Activated naive CD8-positive, alpha-beta T cell treated with anti-CD3 and anti-CD28 coated beads, Interleukin-2, amount 10 ng/mL, durations not matched to agents 7 days and 5 days (primary cell): ENCODE measurements at regions not wholly inside any gene's neighbourhood (a gene's known extent, or its start where the extent isn't known, plus 50 kb on each side); places are given as distances from the start of the nearest gene placed in this dataset.

Experiments
- ATAC-seq: fragments of 150-1000 bp; cut with Tn5 transposase; one replicate; pipeline ENCODE4 v1.10.0; 2021; ENCODE audit warnings: low read depth, moderate library complexity
- POLR2A ChIA-PET: fragments of 350-600 bp; sonication (Branson Sonifier 250); formaldehyde crosslinking; loops from one replicate; lab custom pipeline; 2021; ENCODE audit warnings: antibody characterized with exemption; lab: Charles Lee
- DNase-seq: peaks from one replicate; pipeline ENCODE4 v3.0.0; 2021
- H3K27ac Mint-ChIP-seq: one replicate; pipeline ENCODE4 v1.8.0; 2022; ENCODE audit warnings: mild to moderate bottlenecking, mixed read lengths
- H3K27me3 Mint-ChIP-seq: one replicate; pipeline ENCODE4 v1.8.0; 2022; ENCODE audit warnings: mild to moderate bottlenecking, moderate library complexity, mixed read lengths
- H3K36me3 Mint-ChIP-seq: one replicate; pipeline ENCODE4 v1.8.0; 2021; ENCODE audit warnings: mild to moderate bottlenecking, mixed read lengths
- H3K4me1 Mint-ChIP-seq: one replicate; pipeline ENCODE4 v1.8.0; 2021; ENCODE audit warnings: mixed read lengths
- H3K4me3 Mint-ChIP-seq: one replicate; pipeline ENCODE4 v1.8.0; 2022; ENCODE audit warnings: mild to moderate bottlenecking, moderate library complexity, mixed read lengths
- H3K9me3 Mint-ChIP-seq: one replicate; pipeline ENCODE4 v1.8.0; 2021; ENCODE audit warnings: mixed read lengths

- no peak overlapping the region for H3K4me3 Mint-ChIP-seq
- no peaks in the 10 kb centered on the region for H3K4me1 Mint-ChIP-seq
- ATAC-seq = no peak
- H3K27me3 Mint-ChIP-seq = no peaks in the 10 kb centered on the region
- H3K9me3 Mint-ChIP-seq = no peaks in the 10 kb centered on the region
- no peaks in the 10 kb centered on the region for H3K36me3 Mint-ChIP-seq
- no peak for DNase-seq
- POLR2A ChIA-PET = no interaction called here
- no peak overlapping the region for H3K27ac Mint-ChIP-seq
These were observed 153.8 kb upstream of the SOX1 start for GRCh38 chr13:111912991-111913760.

DNA sequence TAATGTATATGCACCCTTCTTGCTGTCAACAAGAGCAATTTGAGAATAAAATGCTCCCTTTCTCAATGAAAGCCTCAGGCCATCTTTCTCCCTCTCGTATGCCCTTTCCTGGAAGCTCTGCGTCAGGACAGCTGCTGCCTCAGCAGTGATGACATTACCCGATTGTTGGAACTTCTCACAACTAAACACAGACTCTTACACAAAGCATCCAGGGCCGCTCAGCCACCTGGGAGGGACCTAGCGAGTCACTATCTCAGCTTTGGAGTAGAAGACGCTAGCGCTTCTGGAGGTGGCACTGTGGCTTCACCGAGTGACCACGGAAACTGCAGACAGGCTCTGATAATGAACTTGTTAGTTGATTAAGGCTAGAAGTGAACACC, 153.2 kb upstream of the SOX1 start:
- POLR2A ChIA-PET = no interaction called here
- no peak for DNase-seq
- H3K4me3 Mint-ChIP-seq = no peak overlapping the region
- H3K27ac Mint-ChIP-seq = no peak overlapping the region
- no peaks in the 10 kb centered on the region for H3K9me3 Mint-ChIP-seq
- H3K36me3 Mint-ChIP-seq = no peaks in the 10 kb centered on the region
- H3K4me1 Mint-ChIP-seq = no peaks in the 10 kb centered on the region
- H3K27me3 Mint-ChIP-seq = no peaks in the 10 kb centered on the region
- no peak for ATAC-seq

GRCh38 chr13:111914241-111915103, 152.5 kb upstream of the SOX1 start:
- ATAC-seq (no peak), DNase-seq (no peak)
- Mint-ChIP-seq H3K4me3 (no peak overlapping the region), H3K27ac (no peak overlapping the region), H3K36me3 (no peaks in the 10 kb centered on the region), H3K9me3 (no peaks in the 10 kb centered on the region), H3K27me3 (no peaks in the 10 kb centered on the region), H3K4me1 (no peaks in the 10 kb centered on the region)
- POLR2A ChIA-PET = no interaction called here

DNA sequence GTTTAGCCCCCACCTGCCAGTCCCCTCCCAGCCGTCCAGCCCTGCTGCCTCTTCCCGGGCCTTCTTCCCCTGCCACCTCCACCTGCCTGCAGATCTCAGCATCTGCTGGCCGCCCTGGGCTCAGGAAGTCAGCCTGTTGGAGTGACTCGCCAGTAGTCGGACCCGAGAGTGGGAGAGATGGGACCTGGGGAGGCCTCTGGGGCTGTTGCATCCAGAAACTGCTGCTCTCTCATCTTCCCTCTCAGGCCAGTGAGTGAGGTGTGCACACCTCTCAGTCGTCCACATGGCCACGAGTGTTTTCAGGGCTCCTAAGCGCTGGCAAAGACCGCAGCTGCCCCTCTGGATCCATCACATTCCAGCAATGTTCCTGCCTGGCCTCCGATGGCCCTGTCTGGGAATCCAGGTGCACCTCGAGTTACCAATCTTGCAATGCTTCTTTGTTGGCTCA, 151.8 kb upstream of the SOX1 start:
- POLR2A ChIA-PET = no interaction called here
- Mint-ChIP-seq H3K36me3 (no peaks in the 10 kb centered on the region), H3K4me3 (no peak overlapping the region), H3K27ac (no peak overlapping the region), H3K4me1 (no peaks in the 10 kb centered on the region), H3K27me3 (no peaks in the 10 kb centered on the region), H3K9me3 (no peaks in the 10 kb centered on the region)
- ATAC-seq (no peak), DNase-seq (no peak)

DNA sequence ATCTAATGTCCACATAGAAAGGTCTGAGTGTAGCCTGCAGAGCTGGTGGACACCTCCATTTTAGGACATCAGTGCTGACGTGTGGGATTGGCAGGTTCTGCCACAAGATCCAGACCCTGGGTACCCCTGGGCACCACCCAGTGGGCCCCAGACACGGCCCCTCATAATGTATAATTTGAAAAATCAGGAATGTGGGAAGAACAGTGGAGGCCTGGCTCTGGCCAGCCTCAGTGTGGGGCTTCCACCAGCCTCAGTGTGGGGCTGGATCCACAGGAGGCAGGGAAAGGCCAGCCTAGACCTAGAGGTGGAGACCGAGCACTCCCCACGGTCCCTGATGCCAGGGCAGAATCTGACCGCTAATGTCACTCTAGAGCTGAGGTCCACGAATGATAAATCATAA, 150.7 kb upstream of the SOX1 start:
- H3K9me3 Mint-ChIP-seq = no peaks in the 10 kb centered on the region
- no peaks in the 10 kb centered on the region for H3K4me1 Mint-ChIP-seq
- ATAC-seq (no peak), DNase-seq (no peak)
- no peaks in the 10 kb centered on the region for H3K27me3 Mint-ChIP-seq
- no peak overlapping the region for H3K27ac Mint-ChIP-seq
- POLR2A ChIA-PET = no interaction called here
- H3K36me3 Mint-ChIP-seq = no peaks in the 10 kb centered on the region
- H3K4me3 Mint-ChIP-seq = no peak overlapping the region

DNA sequence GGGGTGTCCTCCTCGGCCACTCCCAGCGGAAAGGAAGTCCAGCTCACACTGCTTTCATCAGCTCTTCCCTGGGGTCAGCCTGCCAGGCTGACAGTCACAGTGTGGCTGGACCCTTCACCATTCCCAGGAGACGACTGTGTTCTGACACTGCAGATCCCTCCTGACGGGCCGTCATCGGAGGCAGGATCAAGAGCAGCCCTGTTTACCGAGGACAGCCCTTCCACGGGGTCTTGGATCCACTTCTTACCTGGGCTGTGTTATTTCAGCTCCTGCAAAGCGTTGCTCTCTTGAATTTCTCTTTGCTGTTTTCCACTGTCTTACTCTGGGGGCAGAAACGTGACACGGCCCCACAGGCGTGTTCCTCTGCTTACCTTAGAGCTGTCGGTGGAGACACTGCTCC, 149.9 kb upstream of the SOX1 start:
- no peaks in the 10 kb centered on the region for H3K4me1 Mint-ChIP-seq
- no peak overlapping the region for H3K27ac Mint-ChIP-seq
- H3K36me3 Mint-ChIP-seq = no peaks in the 10 kb centered on the region
- DNase-seq = no peak
- H3K27me3 Mint-ChIP-seq = no peaks in the 10 kb centered on the region
- H3K9me3 Mint-ChIP-seq = no peaks in the 10 kb centered on the region
- H3K4me3 Mint-ChIP-seq = no peak overlapping the region
- POLR2A ChIA-PET = no interaction called here
- ATAC-seq = no peak

- DNase-seq (no peak), ATAC-seq (no peak)
- no peak overlapping the region for H3K4me3 Mint-ChIP-seq
- H3K9me3 Mint-ChIP-seq = no peaks in the 10 kb centered on the region
- no peaks in the 10 kb centered on the region for H3K4me1 Mint-ChIP-seq
- H3K36me3 Mint-ChIP-seq = no peaks in the 10 kb centered on the region
- H3K27ac Mint-ChIP-seq = no peak overlapping the region
- POLR2A ChIA-PET = no interaction called here
- H3K27me3 Mint-ChIP-seq = no peaks in the 10 kb centered on the region
These were observed 149.0 kb upstream of the SOX1 start for GRCh38 chr13:111917901-111918300.

DNA sequence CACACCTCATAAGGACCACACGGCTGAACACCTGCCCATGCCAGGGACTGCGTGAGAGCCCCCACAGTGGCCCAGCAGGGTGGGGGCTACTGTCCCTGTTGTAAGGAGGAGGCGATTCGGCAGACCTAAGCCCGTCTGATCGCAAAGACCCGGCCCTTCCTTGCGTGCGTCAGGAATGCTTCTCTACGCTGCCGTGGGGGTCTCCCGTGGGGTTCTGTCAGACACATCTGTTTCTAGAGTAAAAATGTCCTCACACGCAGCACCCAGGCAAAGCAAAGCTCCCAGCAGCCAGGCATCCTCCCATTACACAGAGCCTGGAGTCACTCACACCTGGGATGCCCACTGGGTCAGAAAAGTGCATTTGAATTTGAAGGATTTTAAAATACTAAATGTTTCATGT, 147.7 kb upstream of the SOX1 start:
- Mint-ChIP-seq H3K27ac (no peak overlapping the region), H3K9me3 (no peaks in the 10 kb centered on the region), H3K4me3 (no peak overlapping the region), H3K4me1 (no peaks in the 10 kb centered on the region), H3K36me3 (no peaks in the 10 kb centered on the region), H3K27me3 (no peaks in the 10 kb centered on the region)
- POLR2A ChIA-PET = no interaction called here
- ATAC-seq (no peak), DNase-seq (no peak)

GRCh38 chr13:111919849-111920248, 147.1 kb upstream of the SOX1 start:
- ATAC-seq (no peak), DNase-seq (no peak)
- Mint-ChIP-seq H3K4me3 (no peak overlapping the region), H3K4me1 (no peaks in the 10 kb centered on the region), H3K36me3 (no peaks in the 10 kb centered on the region), H3K27me3 (no peaks in the 10 kb centered on the region), H3K27ac (no peak overlapping the region), H3K9me3 (no peaks in the 10 kb centered on the region)
- POLR2A ChIA-PET = no interaction called here

GRCh38 chr13:111920306-111920931, 146.5 kb upstream of the SOX1 start:
- ATAC-seq (no peak), DNase-seq (no peak)
- Mint-ChIP-seq H3K4me1 (no peaks in the 10 kb centered on the region), H3K27me3 (no peaks in the 10 kb centered on the region), H3K9me3 (no peaks in the 10 kb centered on the region), H3K4me3 (no peak overlapping the region), H3K27ac (no peak overlapping the region), H3K36me3 (no peaks in the 10 kb centered on the region)
- POLR2A ChIA-PET = no interaction called here

DNA sequence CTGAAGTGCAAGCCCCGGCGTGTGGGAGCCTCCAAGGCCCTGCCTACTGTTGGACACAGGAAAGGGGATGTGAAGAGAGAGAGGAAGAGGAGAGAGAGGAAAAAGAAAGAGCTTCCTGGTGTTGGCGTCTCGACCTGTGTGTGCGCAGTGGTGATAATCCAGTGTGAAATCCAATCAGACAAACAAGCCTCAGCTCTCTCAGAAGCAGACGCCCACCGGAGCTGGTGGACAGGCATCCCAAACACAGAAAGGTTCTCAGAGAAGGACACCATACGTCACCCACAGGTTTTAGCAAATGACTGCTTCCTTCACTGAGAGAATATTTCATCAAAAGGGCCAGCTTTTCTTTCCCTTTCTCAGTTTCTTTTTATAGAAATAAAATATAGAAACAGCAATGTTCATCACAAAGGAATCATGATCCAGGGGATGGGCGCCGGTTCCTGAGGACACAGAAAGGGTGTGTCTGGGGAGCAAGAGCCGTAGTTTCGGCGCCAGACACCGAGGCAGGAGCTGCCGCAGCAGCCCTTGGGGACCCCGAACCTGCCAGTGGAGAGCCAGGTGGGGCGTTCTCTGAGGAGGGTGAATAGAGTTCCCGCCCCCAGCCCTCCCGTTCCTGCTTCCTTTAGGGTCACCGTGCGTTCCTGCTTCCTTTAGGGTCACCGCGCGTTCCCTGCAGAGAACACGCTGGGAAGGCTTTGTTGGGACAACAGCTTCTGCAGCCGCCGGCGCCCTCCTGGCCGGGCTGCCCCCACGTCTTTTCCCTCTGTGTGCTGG, 145.8 kb upstream of the SOX1 start:
- POLR2A ChIA-PET = no interaction called here
- H3K4me3 Mint-ChIP-seq = no peak overlapping the region
- H3K36me3 Mint-ChIP-seq = no peaks in the 10 kb centered on the region
- ATAC-seq (no peak), DNase-seq (no peak)
- no peaks in the 10 kb centered on the region for H3K4me1 Mint-ChIP-seq
- H3K27ac Mint-ChIP-seq = no peak overlapping the region
- H3K9me3 Mint-ChIP-seq = no peaks in the 10 kb centered on the region
- no peaks in the 10 kb centered on the region for H3K27me3 Mint-ChIP-seq

DNA sequence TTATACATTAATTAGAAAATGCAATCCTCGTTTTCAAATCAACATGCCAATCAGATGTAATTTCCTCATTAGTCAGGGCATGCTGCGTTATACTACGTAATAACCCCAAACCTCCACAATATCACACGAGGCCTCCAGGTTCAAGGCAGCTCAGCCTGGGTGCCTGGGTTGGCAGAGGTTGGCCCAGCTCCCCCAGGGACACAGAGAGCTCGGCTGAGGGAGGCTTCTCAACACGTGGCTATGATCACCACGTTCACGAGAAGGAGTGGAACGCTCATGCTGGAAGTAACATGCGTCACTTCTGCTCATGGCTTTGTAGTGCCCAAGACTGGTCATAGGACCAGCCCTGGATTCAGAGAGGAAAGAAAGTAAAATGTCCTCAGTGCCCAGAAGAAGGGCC, 144.9 kb upstream of the SOX1 start:
- Mint-ChIP-seq H3K4me1 (no peaks in the 10 kb centered on the region), H3K27me3 (no peaks in the 10 kb centered on the region), H3K9me3 (no peaks in the 10 kb centered on the region), H3K4me3 (no peak overlapping the region), H3K27ac (no peak overlapping the region), H3K36me3 (no peaks in the 10 kb centered on the region)
- ATAC-seq (no peak), DNase-seq (no peak)
- POLR2A ChIA-PET = no interaction called here

GRCh38 chr13:111923439-111923838, 143.5 kb upstream of the SOX1 start:
- no peak overlapping the region for H3K4me3 Mint-ChIP-seq
- H3K27ac Mint-ChIP-seq = no peak overlapping the region
- ATAC-seq = no peak
- no peaks in the 10 kb centered on the region for H3K36me3 Mint-ChIP-seq
- POLR2A ChIA-PET = no interaction called here
- H3K27me3 Mint-ChIP-seq = no peaks in the 10 kb centered on the region
- H3K4me1 Mint-ChIP-seq = no peaks in the 10 kb centered on the region
- no peak for DNase-seq
- H3K9me3 Mint-ChIP-seq = no peaks in the 10 kb centered on the region
